Peyer's patch (tissue), 4 donors: ENCODE measurements at regions not wholly inside any gene's neighbourhood (a gene's known extent, or its start where the extent isn't known, plus 50 kb on each side); places are given as distances from the start of the nearest gene placed in this dataset.
"Not testable (repeated sequence)": the region's sequence is repeated elsewhere in the genome, so short reads cannot be mapped to it uniquely, and the experiment has no call there.

Source experiments
- CTCF ChIP-seq, 6 experiments: fragments of 450-650 bp in 4 of 6; fragments of 200-600 bp in 2 of 6; sonication (generic) in 1 of 6; IDR thresholded peaks; one replicate each; pipeline ENCODE4 v1.5.1; 2017 to 2019; ENCODE audit warnings: antibody characterized with exemption in 6 of 6, mild to moderate bottlenecking in 3 of 6, moderate library complexity in 1 of 6
- POLR2A ChIP-seq, 2 donors: fragments of 450-650 bp; IDR thresholded peaks; one replicate each; pipeline ENCODE4 v1.5.1; 2017; ENCODE audit warnings: antibody characterized with exemption in 2 of 2, mild to moderate bottlenecking in 2 of 2, moderate library complexity in 2 of 2

- TF ChIP-seq CTCF, POLR2A (IDR thresholded peaks at IDR 0.05): not testable (repeated sequence)
These were observed 58.5 kb upstream of the ATP5MC3 start for GRCh38 chr2:175240033-175240432.
